NCI-H1417 (cell line): ENCODE measurements at regions not wholly inside any gene's neighbourhood (a gene's known extent, or its start where the extent isn't known, plus 50 kb on each side); places are given as distances from the start of the nearest gene placed in this dataset.
"Not testable (repeated sequence)": the region's sequence is repeated elsewhere in the genome, so short reads cannot be mapped to it uniquely, and the experiment has no call there.

Source experiments
- DNase-seq, 3 experiments: peaks; one replicate each; lab custom pipeline; 2025; lab: John Stamatoyannopoulos, UW

DNA sequence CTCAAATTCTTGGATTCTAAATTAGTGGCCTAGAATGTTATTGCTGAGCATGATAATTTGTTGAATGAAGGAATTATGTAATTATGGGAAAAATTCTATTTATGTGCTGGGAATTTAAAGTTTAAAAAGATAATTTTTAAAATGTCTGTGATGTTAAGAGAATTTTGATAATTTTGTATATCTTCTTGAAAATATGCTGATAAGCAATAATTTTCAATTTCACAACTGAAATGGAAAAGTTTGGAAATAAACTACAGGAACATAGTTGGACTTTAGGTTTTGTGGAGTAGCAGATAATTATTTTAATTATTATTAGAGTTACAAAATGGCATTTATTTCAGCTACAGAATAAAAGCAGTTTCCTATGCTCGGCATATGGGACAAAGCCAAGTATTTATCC is 268.5 kb upstream of the TPK1 start:
- DNase-seq: no peak

DNA sequence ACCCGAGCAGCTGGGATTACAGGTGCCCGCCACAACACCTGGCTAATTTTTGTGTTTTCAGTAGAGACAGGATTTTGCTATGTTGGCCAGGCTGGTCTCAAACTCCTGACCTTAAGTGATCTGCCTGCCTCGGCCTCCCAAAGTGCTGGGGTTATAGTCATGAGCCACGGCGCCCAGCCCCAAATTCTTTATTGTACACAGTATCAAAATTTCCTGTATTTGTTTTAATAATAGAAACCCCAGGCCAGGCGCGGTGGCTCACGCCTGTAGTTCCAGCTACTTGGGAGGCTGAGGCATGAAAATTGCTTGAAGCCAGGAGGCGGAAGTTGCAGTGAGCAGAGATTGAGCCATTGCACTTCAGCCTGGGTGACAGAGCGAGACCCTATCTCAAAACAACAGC is 266.3 kb upstream of the TPK1 start:
- not testable (repeated sequence) for DNase-seq

- no peak for DNase-seq
Measured at GRCh38 chr7:145092766-145093165, 256.9 kb upstream of the TPK1 start.

DNA sequence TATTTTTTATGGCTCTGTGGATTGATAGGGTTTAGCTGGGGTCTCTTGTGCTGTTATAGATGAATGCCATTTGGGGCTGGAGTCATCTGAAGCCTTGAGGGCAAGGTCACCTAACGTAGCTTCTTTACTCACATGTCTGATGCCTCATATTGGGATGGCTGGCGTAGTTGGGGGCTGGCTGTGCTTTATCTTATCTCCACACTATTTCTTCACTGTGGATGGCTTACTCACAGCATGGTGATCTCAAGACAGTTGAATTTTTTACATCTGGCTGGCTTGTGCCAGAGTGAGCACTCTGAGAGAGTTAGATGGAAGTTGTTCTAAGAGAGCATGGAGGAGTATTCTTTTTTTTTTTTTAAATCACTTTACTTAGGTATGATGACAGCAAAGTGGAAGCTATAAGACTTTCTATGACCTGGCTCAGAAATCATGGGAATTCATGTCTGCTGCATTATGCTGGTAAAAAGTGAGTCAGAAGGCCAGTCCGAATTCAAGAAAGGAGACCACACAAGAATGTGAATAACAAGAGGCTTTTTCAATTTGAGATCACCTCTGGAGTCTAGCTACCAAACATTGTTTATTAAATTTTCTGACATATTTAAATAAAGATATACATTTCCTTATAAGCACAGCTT is 252.4 kb upstream of the TPK1 start:
- no peak for DNase-seq

DNA sequence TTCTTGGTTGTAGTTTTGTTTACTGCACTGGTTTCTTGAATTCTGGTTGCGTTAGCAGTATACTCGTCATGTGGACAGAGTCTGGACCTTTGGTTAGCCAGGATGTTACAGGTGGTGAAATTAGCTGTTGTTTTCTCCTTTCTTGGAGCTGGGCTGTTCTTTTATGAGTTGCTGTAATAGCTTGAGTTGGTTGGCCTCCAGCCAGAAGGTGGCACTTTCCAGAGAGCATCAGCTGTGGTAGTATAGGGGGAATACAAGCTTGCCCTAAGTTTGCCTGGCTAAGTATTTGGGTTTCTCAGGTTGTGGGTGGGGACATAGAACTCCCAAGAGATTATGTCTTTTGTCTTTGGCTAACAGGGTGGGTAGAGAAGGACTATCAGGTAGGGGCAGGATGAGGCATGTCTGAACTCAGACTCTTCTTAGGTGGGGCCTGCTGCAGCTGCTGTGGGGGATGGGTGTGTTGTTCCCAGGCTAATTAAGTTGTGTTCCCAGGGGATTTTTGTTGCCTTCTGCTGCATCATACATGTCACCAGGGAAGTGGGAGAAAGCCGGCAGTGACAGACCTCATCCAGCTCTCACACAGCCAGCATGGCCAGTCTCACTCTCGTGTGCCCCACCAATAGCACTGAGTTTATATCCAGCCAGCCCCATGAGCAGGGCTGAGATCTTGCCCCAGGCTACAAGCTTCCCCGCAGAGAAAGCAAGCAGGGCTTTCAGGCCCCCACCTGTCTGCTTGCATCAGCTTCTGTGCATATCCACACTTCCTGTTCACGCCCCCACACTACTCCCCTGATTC is 246.7 kb upstream of the TPK1 start:
- peak; percentile 71 to 91 (median 72) for DNase-seq

DNA sequence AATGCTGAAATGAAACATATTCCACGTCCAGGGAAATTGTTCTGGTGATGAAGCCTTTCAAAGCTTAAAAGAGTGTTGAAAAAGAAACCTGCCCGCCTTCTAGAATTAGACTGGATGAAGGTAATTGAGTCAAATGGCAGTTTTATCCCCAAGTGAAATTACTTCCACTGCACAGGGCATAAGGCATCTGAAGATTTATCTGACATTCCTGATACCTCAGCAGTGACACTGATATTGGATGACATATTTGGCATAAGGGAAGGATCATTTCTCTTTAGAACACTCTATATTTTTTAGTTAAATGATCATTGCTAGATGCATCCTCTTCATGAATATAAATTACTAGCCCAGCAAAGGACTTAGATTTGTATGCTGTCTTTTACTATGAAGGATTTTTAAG is 229.6 kb upstream of the TPK1 start:
- DNase-seq: no peak

GRCh38 chr7:145064114-145064513 is 228.3 kb upstream of the TPK1 start:
- DNase-seq: no peak

- DNase-seq: no peak
Measured at GRCh38 chr7:145053781-145054180, 217.9 kb upstream of the TPK1 start.

DNA sequence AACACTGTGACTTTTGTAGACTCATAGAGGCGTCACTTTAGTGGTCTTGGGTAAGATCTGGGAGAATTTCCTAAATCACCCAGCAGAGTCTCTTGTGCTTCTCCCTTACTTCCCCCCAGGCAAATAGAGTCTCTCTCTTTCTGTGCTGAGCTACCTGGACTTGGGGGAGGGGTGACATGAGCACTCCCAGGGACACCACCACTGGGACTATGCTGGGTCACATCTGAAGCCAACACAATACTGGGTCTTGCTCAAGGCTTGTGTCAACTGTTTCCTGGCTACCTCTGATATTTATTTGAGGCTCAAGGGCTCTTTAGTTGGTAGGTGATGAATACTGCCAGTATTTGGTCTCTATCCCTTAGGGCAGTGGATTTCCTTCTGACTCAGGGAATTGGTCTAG is 214.6 kb upstream of the TPK1 start:
- DNase-seq: no peak

GRCh38 chr7:145036604-145037405 is 201.0 kb upstream of the TPK1 start:
- peak; percentile 52 to 85 (median 52) for DNase-seq

GRCh38 chr7:145031162-145031561 is 195.3 kb upstream of the TPK1 start:
- DNase-seq: no peak

DNA sequence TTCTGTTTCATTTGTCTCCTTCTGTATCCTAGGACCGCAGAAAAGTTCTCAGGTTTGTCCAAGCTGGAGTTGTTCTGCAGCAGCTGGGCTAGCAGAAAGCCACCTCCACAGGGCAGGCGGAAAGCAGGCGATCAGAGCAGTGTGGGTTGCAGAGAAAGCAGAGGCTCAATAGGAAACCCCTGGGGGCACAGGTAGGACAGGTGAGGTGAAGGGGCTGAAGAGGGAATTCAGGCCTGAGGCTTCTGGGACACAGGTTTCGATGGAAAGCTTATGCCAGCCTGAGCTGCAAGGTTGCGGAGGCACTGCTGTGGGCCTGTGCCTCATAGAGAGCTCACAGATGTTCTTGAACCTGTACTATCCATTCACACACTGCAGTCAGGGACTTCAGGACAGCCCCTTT is 194.9 kb upstream of the TPK1 start:
- DNase-seq: no peak

DNA sequence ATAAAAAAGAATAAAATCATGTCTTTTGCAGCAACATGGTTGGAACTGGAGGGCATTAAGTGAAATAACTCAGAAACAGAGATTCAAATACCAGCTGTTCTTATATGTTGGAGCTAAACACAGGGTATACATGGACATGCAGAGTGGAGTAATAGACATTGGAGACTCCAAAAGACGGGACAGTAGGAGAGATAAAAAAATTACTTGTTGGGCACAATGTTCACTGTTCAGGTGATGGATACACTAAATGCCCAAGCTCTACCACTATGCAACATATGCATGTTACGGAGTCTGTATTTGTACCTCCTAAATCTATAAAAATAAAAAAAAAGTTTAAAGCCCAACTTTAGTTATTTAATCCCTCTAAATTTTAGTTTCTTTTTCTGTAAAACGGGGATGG is 184.6 kb upstream of the TPK1 start:
- no peak for DNase-seq

DNA sequence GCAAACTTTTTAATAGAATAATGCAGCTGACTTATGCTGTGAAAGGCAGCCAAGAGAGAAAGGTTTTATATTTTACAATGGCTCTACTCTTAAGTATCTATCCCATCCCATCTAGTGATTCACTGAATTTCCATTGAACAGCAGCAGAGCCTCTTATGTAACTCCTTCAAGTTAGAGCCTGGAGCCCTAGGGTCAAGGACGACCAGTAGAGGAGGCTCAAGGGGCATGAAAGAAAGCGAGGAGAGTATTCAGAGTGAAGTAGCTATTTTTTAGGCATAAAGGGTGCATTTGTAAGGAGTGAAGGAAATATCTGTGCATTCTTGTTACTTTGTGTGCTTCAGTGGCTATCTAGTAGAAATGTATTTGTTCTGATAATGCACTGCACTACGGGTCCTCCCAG is 180.2 kb upstream of the TPK1 start:
- no peak for DNase-seq

- DNase-seq: no peak
Measured at GRCh38 chr7:145009876-145010275, 174.0 kb upstream of the TPK1 start.

DNA sequence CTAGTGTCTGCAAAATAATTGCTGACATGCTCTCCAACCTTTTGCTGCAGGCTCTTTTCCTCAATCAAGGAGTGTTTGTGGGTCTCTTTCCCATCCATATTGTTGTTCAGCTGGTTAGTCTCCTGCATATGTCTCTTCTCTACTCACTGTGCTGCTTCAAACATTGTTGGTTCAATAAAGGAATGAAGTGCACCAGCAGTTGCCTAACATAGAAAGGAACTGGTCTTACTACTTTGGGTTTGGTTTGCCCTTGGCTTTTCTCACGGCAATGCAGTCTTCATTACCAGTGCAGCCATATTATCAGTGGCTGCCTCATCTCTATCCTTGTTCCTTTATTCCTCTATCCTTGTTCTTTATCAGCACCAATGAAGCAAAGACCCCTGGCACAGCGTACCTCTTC is 169.7 kb upstream of the TPK1 start:
- no peak for DNase-seq

DNA sequence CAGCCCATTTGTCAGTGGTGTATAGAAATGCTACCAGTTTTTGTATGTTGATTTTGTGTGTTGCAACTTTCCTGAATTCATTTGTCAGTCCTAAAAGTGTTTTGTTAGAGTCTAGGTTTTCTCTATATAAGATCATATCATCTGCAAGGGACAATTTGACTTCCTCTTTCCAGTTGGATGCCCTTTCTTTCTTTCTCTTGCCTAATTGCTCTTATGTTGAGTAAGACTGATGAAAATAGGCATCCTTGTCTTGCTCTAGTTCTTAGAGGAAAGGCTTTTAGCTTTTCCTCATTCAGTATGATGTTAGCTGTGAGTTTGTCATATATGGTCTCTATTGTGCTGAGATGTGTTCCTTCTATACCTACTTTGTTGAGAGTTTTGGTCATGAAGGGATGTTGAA is 161.7 kb upstream of the TPK1 start:
- DNase-seq: no peak

DNA sequence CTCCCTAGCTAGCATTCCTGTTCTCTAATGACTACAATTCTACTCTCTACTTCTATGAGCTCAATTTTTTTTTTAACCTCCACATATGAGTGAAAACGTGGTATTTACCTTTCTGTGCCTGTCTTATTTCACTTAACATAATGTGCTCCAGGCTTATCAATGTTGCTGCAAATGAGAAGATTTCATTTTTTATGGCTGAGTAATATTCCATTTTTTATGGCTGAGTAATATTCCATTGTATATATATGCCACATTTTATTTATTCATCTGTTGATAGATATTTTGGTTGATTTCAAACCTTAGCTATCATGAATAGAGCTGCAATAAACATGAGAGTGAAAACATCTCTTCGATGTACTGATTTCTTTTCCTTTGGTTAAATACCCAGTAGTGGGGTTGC is 159.6 kb upstream of the TPK1 start:
- no peak for DNase-seq

- DNase-seq: peak in 2 of 3 experiments; percentile 46 to 75
Measured at GRCh38 chr7:144991041-144991440, 155.2 kb upstream of the TPK1 start.

GRCh38 chr7:144987686-144988085 is 151.8 kb upstream of the TPK1 start:
- no peak for DNase-seq

DNA sequence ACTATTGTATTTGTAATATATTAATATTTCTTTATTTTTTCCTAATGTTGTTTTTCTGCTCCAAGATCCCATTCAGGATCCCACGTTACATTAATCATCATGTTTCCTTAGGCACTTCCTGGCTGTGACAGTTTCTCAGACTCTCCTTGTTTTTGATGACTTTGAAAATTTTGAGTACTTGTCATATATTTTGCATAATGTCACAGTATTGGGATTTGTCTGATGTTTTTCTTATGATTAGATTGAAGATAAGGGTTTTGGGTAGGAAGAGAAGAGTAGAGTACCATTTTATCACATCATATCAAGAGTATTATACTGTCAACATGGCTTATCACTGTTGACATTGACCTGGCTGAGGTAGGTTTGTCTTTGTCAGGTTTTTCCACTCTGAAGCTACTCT is 146.3 kb upstream of the TPK1 start:
- no peak for DNase-seq

DNA sequence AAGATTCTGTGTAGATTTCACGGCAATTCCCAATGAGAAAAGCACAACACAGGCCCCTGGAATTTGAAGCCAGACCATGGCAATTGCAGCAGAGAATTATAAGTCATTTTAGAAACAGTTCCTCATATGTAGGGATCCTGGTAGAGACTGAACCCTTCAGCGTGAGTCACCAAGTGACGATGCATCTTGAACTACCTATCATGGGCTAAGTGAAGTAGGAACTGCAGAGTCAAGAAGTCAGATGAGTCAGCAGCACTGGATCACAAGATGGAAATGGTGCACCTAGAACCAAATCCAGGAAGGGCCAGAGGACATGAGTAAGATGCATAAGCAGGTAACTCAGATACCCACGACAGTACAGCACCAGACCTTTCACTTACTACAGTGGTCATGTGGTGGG is 140.0 kb upstream of the TPK1 start:
- DNase-seq: no peak

- DNase-seq: no peak
Measured at GRCh38 chr7:144969787-144970186, 133.9 kb upstream of the TPK1 start.
